ENCODE measurements at regions not wholly inside any gene's neighbourhood (a gene's known extent, or its start where the extent isn't known, plus 50 kb on each side); places are given as distances from the start of the nearest gene placed in this dataset.

DNA sequence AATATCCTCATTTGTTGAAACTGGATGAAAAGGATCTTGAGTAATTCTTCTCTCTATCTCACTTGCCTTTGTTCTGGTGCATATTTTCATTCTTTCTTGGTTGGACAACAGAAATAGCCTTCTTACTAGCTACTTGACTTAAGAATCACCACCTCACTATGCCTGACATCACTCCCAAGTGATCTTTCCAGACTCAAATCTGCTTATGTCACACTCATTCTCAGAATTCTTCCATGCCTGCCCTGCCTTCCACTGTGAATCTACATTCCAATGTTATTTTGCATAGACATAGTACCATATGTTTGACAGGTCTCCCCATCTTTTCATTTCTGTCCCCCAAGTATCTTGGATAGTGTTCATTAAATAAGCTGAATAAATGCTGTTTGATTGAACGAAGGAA, 78.5 kb upstream of the DPYD start:
- ChIA-PET CTCF (interaction anchor here (1.1 to 1.6 kb wide), 2 partner anchors 52 to 469 kb away, joined by 4 to 5 read pairs; no protein-coding TSS in a partner anchor), POLR2A (interaction anchor here (1.0 kb wide), 1 partner anchor 78 kb away, joined by 3 read pairs; no protein-coding TSS in a partner anchor)
- H3K4me1 ChIP-seq, result peaks cover 47% of the 10 kb centered on the region
- no peaks in the 10 kb centered on the region for H3K9me3 ChIP-seq
- no peak overlapping the region for H3K4me3 ChIP-seq
- peak; percentile 14; the same call in 1 of the 2 replicates for TF ChIP-seq GATA3 (IDR thresholded peaks at IDR 0.05; ENCODE audit: borderline replicate concordance)
- TF ChIP-seq SREBF2 (IDR thresholded peaks at IDR 0.05), result no peak
- TF ChIP-seq, protein P1, sequence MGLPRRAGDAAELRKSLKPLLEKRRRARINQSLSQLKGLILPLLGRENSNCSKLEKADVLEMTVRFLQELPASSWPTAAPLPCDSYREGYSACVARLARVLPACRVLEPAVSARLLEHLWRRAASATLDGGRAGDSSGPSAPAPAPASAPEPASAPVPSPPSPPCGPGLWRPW (IDR thresholded peaks at IDR 0.05), result no peak
- WGBS (ENCODE audit: missing lambda C conversion rate), result 69% methylated on average over 1 of the region's 1 CpG
- no peak overlapping the region for H3K27ac ChIP-seq
- DNase-seq (ENCODE audit: low read depth in 1 of 2, low spot score in 1 of 2) (peak in 1 of 2 experiments; percentile 57), ATAC-seq (peak; percentile 68 to 70; a peak in 4 of 6 replicates), FAIRE-seq (no peak)
- no peak overlapping the region; the same call in 2 of the 3 replicates for H3K4me2 ChIP-seq

DNA sequence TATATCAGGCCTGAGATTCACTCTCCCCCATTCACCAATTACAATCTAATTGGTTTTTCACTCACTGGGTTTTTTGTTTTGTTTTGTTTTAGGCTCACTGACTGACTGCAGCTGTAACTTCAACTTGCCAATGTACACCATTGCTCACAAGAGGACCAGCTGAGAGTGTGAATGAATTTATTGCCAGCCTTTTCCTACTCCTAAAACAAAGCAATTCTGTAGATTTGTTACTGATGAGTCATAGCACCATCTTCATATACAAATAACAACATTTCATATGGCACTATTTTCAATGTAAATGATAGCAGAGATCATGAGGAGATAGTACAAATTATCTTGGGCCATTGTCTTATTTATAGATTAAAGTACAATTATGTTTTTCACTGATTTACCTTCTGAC, 76.0 kb upstream of the DPYD start:
- ChIA-PET CTCF (interaction anchor here (1.5 kb wide), 1 partner anchor 19 kb away, joined by 5 read pairs; no protein-coding TSS in a partner anchor), POLR2A (no interaction called here)
- Histone ChIP-seq H3K9me3 (no peaks in the 10 kb centered on the region), H3K27ac (no peak overlapping the region), H3K4me2 (no peak overlapping the region), H3K4me3 (no peak overlapping the region), H3K4me1 (peaks cover 23% of the 10 kb centered on the region)
- ATAC-seq, result no peak
- TF ChIP-seq HOXA7 (CRISPR knock-in tag; IDR thresholded peaks at IDR 0.05) (no peak), SREBF2 (IDR thresholded peaks at IDR 0.05) (no peak), FOSL2 (IDR thresholded peaks at IDR 0.05) (no peak), FOSL2 (CRISPR knock-in tag; IDR thresholded peaks at IDR 0.05) (peak; percentile 65)
- DNase-seq (ENCODE audit: low read depth in 1 of 2, low spot score in 1 of 2), result no peak
- no peak for FAIRE-seq

DNA sequence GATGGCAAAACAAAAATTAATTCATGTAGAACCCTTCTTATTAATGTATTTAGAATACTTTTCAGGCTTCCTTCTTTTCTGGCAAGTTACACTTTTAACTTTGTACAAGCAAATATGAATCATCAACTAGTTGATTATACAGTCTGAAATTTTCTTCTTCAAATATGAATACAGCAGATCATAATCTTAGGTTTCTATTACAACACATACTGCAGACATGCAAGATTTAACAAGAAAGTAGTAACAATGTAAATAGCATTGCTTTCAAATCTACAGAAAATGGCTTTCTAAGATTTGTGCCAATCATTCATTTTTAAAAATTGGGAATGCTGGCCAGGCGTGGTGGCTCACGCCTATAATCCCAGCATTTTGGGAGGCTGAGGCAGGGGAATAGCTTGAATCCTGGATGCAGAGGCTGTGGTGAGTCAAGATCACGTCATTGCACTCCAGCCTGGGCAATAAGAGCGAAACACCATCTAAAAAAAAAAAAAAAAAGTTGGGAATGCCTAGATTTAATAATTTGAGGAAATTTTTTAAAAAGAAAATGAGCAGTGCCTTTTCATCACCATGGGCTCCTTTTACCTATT, 68.4 kb upstream of the DPYD start:
- DNase-seq (ENCODE audit: low read depth in 1 of 2, low spot score in 1 of 2), result peak in 1 of 2 experiments; percentile 12

DNA sequence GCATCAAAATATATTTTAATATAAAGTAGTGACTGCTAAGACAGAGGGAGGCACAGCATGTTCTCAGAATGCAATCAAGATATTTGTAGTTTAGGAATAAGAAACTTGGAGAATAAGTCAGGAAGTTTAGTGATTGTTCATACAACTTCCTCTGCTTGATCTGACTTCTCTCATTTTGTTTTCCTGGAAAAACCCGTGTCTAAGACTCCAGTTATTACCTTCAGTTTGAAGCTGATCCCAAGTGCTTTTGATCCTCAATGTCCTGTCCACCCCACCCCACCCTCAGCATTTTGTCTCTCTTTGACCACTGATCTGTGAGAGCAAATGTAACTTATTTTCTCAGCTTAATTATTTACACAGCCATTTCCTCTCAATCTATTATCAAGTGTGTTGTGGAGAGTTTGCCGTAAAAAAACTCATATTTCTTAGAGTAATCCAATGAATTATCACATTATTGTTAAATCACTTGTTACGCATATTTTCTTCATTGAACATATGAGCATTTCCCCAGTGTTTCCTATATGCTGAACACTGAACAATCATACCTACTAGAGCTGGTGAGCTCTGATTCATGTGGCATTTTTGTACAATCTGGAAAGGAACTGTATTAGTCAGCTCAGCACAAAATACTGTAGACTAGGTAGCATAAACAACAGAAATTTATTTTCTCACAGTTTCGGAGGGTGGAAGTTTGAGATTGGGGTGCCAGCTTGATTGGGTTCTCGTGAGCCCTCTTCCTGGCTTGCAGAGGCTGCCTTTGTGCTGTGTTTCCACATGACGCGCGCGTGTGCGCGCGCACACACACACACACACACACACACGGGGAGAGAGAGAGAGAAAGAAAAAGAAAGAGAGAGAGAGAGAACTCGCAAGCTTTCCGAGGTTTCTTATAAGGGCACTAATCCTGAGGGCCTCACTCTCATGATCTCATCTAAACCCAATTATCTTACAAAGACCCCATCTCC, 65.5 kb upstream of the DPYD start:
- Histone ChIP-seq H3K4me2 (no peak overlapping the region), H3K4me3 (no peak overlapping the region), H3K9me3 (no peaks in the 10 kb centered on the region), H3K4me1 (peaks cover 20% of the 10 kb centered on the region), H3K27ac (no peak overlapping the region)
- POLR2A ChIA-PET, result no interaction called here
- CTCF ChIA-PET, result no interaction called here
- no peak for DNase-seq (ENCODE audit: low read depth in 1 of 2, low spot score in 1 of 2)
- no peak for TF ChIP-seq RNF2 (IDR thresholded peaks at IDR 0.05; ENCODE audit: borderline replicate concordance, low read depth)
- TF ChIP-seq POLR2A (IDR thresholded peaks at IDR 0.05; ENCODE audit: low read length), result no peak
- TF ChIP-seq, protein P1 (IDR thresholded peaks at IDR 0.05), result no peak
- TF ChIP-seq, protein P2, sequence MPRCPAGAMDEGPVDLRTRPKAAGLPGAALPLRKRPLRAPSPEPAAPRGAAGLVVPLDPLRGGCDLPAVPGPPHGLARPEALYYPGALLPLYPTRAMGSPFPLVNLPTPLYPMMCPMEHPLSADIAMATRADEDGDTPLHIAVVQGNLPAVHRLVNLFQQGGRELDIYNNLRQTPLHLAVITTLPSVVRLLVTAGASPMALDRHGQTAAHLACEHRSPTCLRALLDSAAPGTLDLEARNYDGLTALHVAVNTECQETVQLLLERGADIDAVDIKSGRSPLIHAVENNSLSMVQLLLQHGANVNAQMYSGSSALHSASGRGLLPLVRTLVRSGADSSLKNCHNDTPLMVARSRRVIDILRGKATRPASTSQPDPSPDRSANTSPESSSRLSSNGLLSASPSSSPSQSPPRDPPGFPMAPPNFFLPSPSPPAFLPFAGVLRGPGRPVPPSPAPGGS (IDR thresholded peaks at IDR 0.05), result no peak
- TF ChIP-seq RARB (CRISPR knock-in tag; IDR thresholded peaks at IDR 0.05), result no peak
- no peak for TF ChIP-seq HOXB5 (CRISPR knock-in tag; IDR thresholded peaks at IDR 0.05)
- no peak for TF ChIP-seq RFX5 (IDR thresholded peaks at IDR 0.05)
- no peak for TF ChIP-seq TP53 (CRISPR knock-in tag; IDR thresholded peaks at IDR 0.05)
- TF ChIP-seq, protein P3, sequence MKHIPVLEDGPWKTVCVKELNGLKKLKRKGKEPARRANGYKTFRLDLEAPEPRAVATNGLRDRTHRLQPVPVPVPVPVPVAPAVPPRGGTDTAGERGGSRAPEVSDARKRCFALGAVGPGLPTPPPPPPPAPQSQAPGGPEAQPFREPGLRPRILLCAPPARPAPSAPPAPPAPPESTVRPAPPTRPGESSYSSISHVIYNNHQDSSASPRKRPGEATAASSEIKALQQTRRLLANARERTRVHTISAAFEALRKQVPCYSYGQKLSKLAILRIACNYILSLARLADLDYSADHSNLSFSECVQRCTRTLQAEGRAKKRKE (CRISPR knock-in tag; IDR thresholded peaks at IDR 0.05; ENCODE audit: low read depth), result no peak
- TF ChIP-seq KDM1A (IDR thresholded peaks at IDR 0.05; ENCODE audit: low read depth), result no peak
- no peak for TF ChIP-seq HOXB13 (CRISPR knock-in tag; IDR thresholded peaks at IDR 0.05; ENCODE audit: low read depth)
- TF ChIP-seq SMC3 (IDR thresholded peaks at IDR 0.05), result no peak
- no peak for TF ChIP-seq PHF8 (IDR thresholded peaks at IDR 0.05; ENCODE audit: borderline replicate concordance, low read depth)
- no peak for TF ChIP-seq NR3C1 (IDR thresholded peaks at IDR 0.05)
- no peak for TF ChIP-seq MAFK (IDR thresholded peaks at IDR 0.05; ENCODE audit: partially characterized antibody)
- TF ChIP-seq RAD21 (conservative IDR thresholded peaks at IDR 0.05 in 1 of 2, IDR thresholded peaks at IDR 0.05 in 1 of 2), result no peak
- TF ChIP-seq NFE2L2 (conservative IDR thresholded peaks at IDR 0.05; ENCODE audit: low read length), result no peak
- no peak for TF ChIP-seq HDAC2 (IDR thresholded peaks at IDR 0.05)
- no peak for ATAC-seq
- FAIRE-seq, result no peak
- WGBS (ENCODE audit: missing lambda C conversion rate), result 92% methylated on average over 15 of the region's 15 CpGs

More for the DNA sequence above, 68.4 kb upstream of the DPYD start:
- ATAC-seq (peak in 1 of 2 experiments; percentile 68; a peak in 2 of 6 replicates), FAIRE-seq (no peak)
- 21% methylated on average over 4 of the region's 4 CpGs for WGBS (ENCODE audit: missing lambda C conversion rate)
- ChIA-PET CTCF (no interaction called here), POLR2A (interaction anchor here (0.7 kb wide), 1 partner anchor 36 kb away, joined by 6 read pairs; no protein-coding TSS in a partner anchor)
- Histone ChIP-seq H3K4me2 (peak overlapping the region; percentile 74), H3K9me3 (no peaks in the 10 kb centered on the region), H3K4me1 (peaks cover 20% of the 10 kb centered on the region), H3K27ac (peak overlapping the region; percentile 51 to 61; a peak in 5 of 6 replicates), H3K4me3 (no peak overlapping the region)
- TF ChIP-seq GATA3 (IDR thresholded peaks at IDR 0.05; ENCODE audit: borderline replicate concordance) (peak; percentile 45; the same call in 1 of the 2 replicates), ZC3H11A (IDR thresholded peaks at IDR 0.05) (no peak), FOSL2 (IDR thresholded peaks at IDR 0.05) (peak; percentile 45; the same call in 1 of the 2 replicates), FOSL2 (CRISPR knock-in tag; IDR thresholded peaks at IDR 0.05) (peak; percentile 52; the same call in 1 of the 2 replicates), JUNB (IDR thresholded peaks at IDR 0.05) (peak; percentile 56)
